ENCODE measurements at regions not wholly inside any gene's neighbourhood (a gene's known extent, or its start where the extent isn't known, plus 50 kb on each side); places are given as distances from the start of the nearest gene placed in this dataset.

DNA sequence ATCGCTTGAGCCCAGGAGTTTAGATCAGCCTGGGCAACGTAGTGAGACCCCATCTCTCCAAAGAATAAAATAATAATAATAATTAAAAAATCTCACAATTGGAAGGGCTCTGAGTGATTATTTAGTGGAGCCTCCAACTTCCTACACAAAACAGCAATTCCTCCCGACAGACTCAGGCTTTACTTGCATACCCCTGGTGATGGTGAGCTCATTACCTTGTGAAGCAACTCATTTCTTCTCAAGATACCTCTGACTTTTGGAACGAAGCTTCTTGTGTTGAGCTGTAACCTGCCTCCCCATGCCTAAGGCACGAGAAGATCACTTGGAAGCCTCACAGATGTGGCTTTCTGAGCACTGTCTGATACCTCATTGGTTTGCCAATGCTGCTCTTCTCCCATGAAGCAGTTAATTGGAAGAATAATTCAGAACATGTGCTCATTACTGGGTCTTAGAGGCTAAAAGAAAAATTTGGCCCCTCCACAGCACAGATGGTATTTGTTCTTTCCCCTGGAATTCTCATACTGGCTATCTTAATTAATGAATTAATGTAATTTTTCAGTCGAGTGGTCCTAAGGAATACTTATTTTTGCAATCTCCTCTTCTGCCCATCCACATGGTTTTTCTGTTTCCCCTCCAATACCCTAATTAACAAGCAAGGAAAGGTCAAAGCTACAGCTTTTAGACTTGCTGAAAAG is 769.0 kb downstream of the TYW1 start:
- DNase-seq (ENCODE audit: low spot score), result no peak
- peaks cover 0 to 5% (median 2%) of the 10 kb centered on the region in 4 donors for H3K9me3 ChIP-seq (ENCODE audit: control insufficient read depth in 4 of 4, low read length in 3 of 4)
- TF ChIP-seq ZBTB33 (IDR thresholded peaks at IDR 0.05) (no peak), NR2F2 (IDR thresholded peaks at IDR 0.05) (no peak), FOXA2 (IDR thresholded peaks at IDR 0.05) (no peak), RXRA (IDR thresholded peaks at IDR 0.05) (no peak), MAX (IDR thresholded peaks at IDR 0.05) (no peak), TAF1 (conservative IDR thresholded peaks at IDR 0.05) (no peak), FOXA1 (IDR thresholded peaks at IDR 0.05) (no peak), HNF4A (conservative IDR thresholded peaks at IDR 0.05) (no peak), YY1 (IDR thresholded peaks at IDR 0.05) (no peak), RAD21 (IDR thresholded peaks at IDR 0.05) (no peak), CTCF (IDR thresholded peaks at IDR 0.05; ENCODE audit: low read depth, low read length, missing input control) (no peak), HNF4G (IDR thresholded peaks at IDR 0.05) (no peak), GABPA (IDR thresholded peaks at IDR 0.05 in 1 of 2, conservative IDR thresholded peaks at IDR 0.05 in 1 of 2) (no peak), JUND (IDR thresholded peaks at IDR 0.05) (no peak), SP1 (IDR thresholded peaks at IDR 0.05) (no peak), EGR1 (IDR thresholded peaks at IDR 0.05; ENCODE audit: low read depth in 2 of 2) (no peak)
- TF ChIP-seq, protein P1, sequence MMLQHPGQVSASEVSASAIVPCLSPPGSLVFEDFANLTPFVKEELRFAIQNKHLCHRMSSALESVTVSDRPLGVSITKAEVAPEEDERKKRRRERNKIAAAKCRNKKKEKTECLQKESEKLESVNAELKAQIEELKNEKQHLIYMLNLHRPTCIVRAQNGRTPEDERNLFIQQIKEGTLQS (IDR thresholded peaks at IDR 0.05), result no peak
- TF ChIP-seq, protein P2, sequence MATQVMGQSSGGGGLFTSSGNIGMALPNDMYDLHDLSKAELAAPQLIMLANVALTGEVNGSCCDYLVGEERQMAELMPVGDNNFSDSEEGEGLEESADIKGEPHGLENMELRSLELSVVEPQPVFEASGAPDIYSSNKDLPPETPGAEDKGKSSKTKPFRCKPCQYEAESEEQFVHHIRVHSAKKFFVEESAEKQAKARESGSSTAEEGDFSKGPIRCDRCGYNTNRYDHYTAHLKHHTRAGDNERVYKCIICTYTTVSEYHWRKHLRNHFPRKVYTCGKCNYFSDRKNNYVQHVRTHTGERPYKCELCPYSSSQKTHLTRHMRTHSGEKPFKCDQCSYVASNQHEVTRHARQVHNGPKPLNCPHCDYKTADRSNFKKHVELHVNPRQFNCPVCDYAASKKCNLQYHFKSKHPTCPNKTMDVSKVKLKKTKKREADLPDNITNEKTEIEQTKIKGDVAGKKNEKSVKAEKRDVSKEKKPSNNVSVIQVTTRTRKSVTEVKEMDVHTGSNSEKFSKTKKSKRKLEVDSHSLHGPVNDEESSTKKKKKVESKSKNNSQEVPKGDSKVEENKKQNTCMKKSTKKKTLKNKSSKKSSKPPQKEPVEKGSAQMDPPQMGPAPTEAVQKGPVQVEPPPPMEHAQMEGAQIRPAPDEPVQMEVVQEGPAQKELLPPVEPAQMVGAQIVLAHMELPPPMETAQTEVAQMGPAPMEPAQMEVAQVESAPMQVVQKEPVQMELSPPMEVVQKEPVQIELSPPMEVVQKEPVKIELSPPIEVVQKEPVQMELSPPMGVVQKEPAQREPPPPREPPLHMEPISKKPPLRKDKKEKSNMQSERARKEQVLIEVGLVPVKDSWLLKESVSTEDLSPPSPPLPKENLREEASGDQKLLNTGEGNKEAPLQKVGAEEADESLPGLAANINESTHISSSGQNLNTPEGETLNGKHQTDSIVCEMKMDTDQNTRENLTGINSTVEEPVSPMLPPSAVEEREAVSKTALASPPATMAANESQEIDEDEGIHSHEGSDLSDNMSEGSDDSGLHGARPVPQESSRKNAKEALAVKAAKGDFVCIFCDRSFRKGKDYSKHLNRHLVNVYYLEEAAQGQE (IDR thresholded peaks at IDR 0.05), result no peak
- peaks cover 0 to 17% (median 14%) of the 10 kb centered on the region in 4 donors for H3K4me1 ChIP-seq (ENCODE audit: control insufficient read depth in 4 of 4, insufficient read depth in 4 of 4, low read length in 3 of 4)
- no peaks in the 10 kb centered on the region for H3K36me3 ChIP-seq (ENCODE audit: control insufficient read depth in 4 of 4, insufficient read depth in 3 of 4, low read depth in 1 of 4, low read length in 3 of 4)
- no peak overlapping the region for H3K9ac ChIP-seq (ENCODE audit: low read depth in 1 of 2, low read length in 2 of 2)
- H3K4me3 ChIP-seq (ENCODE audit: low read depth in 1 of 3, low read length in 3 of 3), result no peak overlapping the region
- no peak overlapping the region for H3K27ac ChIP-seq (ENCODE audit: low read depth in 1 of 2, low read length in 2 of 2)
- H3K27me3 ChIP-seq (ENCODE audit: control insufficient read depth in 4 of 4, insufficient read depth in 4 of 4, low read length in 3 of 4), result no peaks in the 10 kb centered on the region
- WGBS, result 89% methylated on average over 6 of the region's 6 CpGs
